GM19239 (cell line): ENCODE measurements at regions not wholly inside any gene's neighbourhood (a gene's known extent, or its start where the extent isn't known, plus 50 kb on each side); places are given as distances from the start of the nearest gene placed in this dataset.

Experiments
- DNase-seq: peaks from one replicate; pipeline ENCODE4 v3.0.0; 2011; ENCODE audit warnings: low spot score; ENCODE audit not compliant: insufficient read length
- FAIRE-seq: peaks from 2 replicates; lab custom pipeline; 2011; peaks lifted over from hg19 to GRCh38; lab: Jason Lieb, UNC

DNA sequence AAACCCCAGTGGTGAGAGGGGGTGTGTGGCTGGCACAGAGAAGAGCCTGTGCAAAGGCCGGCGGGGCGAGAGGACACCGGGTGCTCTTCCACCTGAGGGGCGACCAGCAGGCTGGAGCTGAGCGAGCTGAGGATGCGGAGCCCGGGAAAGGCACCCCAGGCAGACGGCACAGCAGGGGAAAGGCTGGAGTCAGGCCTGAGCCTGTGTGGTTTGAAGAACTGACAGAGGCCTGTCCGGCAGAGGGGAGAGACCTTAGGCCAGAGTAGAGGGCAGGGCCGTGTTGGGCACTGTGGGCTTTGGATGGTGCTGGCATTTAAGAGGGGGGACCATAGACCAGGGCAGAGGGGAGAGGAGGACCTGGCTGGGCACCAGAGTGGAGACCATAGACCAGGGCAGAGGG, 149.8 kb downstream of the RTP5 start:
- DNase-seq (no peak), FAIRE-seq (no peak)

GRCh38 chr2:242020196-242021004, 150.9 kb downstream of the RTP5 start:
- no peak for FAIRE-seq
- no peak for DNase-seq

- no peak for DNase-seq
- FAIRE-seq = no peak
These were observed 153.2 kb downstream of the RTP5 start for GRCh38 chr2:242022550-242023290.

DNA sequence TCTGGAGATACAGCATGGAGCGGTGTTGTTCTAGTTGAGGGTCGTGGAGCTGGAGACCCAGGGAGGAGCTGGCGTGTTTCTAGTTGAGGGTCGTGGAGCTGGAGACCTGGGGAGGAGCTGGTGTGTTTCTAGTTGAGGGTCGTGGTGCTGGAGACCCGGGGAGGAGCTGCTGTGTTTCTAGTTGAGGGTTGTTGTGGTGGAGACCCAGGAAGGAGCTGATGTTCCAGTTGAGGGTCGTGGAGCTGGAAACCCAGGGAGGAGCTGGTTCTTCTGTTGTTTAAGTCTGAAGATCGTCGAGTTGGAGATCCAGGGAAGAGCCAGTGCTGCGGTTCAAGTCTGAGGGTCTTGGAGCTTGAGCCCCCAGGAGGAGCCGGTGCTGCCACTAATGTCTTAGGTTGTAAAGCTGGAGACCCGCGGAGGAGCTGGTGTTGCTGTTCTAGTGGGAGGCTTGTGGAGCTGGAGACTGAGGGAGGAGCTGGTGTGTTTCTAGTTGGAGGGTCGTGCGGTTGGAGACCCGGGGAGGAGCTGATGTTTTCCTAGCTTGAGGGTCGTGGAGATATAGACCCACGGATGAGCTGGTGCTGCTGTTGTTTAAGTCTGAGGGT, 155.3 kb downstream of the RTP5 start:
- FAIRE-seq (no peak), DNase-seq (no peak)

DNA sequence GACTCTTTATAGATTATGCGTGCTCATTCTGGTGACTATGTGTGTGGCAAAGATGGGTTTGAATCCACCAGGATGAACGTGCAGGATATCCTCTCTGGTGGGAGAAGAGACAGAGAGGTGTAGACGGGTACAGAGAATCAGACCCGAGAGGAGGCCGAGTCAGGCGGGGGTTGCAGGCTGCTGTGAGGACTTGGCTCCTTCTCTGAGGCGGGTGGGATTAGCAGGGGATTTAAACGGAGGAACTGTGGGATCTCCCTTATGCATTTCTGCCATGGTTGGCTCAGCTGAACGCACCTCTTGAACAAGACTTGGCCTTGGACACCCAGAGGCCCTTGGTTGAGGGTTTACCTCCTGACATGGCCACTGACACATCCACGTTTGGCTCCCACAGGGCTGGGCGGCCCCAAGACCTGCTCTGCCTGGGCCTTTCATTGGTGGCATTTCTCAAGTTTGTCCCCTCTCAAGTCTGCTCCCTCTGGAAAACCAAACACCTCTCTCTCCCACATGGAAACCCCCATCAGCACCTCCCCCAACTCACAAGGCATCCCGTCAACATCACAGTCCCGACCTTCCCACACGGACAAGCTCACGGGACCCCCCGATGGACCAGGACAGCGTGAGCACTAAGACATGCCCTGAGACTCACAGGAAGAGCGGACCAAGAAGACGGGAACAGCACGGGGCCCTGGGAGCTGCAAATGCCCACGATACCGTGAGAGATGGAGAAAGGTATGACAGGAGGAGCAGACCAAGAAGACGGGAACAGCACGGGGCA, 158.3 kb downstream of the RTP5 start:
- no peak for DNase-seq
- FAIRE-seq = no peak

GRCh38 chr2:242029422-242030225, 160.1 kb downstream of the RTP5 start:
- no peak for DNase-seq
- no peak for FAIRE-seq

GRCh38 chr2:242030226-242030575, 160.7 kb downstream of the RTP5 start:
- DNase-seq = no peak
- FAIRE-seq = no peak

DNA sequence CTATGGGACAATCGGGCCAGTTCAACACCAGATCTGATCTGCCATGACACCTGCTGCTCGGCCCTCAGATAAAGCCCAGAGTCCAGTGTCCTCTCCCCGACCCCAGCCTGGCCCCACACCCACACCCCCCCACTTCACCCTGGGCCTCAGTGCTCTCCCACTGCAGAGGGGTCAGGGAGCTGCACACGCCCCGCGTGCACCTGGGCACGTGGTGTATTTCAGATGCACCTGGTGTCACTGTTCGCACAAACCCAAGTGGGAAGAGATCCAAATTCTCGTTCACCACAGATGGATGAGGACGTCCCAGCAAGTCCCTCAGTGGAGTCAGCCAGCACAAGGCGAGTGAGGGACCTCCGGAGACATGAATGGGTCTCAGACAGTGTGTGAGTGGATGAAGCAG, 161.3 kb downstream of the RTP5 start:
- FAIRE-seq (no peak), DNase-seq (no peak)

DNA sequence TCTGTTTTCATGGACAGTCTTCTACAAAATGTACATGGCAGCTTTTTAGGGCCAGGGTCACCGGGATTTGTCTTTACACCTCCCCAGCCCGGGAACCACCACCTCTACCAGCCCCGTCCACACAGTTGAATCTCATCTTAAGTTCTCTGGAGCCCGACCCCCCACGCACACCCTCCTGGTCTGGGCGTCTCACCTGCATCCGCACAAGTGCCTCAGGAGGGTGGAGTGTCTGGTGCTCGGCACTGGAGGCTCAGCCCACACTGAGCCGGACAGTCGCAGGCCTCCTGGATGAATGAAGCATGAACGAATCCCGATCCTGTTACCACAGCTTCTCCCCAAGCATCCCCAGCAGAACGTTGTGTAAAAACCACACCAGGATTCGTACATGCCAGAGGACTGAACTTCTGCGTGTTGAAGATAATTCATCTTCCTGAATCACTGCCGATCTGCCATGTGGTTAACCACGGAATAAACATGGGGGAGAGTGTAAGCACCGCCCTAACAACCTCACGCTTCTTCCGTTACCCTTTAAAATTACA, 162.0 kb downstream of the RTP5 start:
- FAIRE-seq (no peak), DNase-seq (no peak)

DNA sequence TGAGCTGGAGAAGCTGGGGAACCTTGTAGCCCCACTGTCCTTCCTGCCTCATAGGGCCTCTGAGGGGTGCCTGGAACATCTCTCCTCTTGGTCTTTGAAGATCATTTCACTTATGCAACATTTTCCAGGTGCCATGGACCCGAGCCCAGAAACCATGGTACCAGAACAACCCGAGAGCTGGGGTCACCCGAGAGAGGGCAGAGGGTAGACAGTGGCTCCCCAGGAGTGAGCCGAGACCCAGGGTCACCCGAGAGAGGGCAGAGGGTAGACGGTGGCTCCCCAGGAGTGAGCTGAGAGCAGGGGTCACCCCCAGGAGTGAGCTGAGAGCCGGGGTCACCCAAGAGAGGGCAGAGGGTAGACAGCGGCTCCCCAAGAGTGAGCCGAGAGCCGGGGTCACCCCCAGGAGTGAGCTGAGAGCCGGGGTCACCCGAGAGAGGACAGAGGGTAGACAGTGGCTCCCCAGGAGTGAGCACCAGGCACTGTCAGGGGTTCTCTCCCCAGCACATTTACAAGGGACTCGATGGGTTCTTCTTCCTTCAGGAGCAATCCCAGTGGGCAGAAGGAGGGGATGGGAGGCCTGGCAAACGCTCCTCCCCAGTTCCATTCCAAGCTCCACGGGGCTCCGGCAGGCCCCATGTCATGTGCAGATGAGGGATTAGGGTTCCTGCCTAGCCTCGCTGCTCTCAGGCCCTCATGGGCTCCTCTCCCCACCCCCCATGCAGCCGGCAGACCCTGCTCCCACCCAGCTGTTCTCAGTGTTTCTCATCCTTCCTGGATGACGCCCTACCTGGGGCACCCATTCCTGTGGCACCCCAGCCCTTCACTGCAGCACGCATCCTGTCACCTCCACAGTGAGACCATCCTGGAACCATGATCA, 163.5 kb downstream of the RTP5 start:
- no peak for DNase-seq
- no peak for FAIRE-seq

GRCh38 chr2:242034138-242034537, 164.6 kb downstream of the RTP5 start:
- FAIRE-seq = no peak
- no peak for DNase-seq

DNA sequence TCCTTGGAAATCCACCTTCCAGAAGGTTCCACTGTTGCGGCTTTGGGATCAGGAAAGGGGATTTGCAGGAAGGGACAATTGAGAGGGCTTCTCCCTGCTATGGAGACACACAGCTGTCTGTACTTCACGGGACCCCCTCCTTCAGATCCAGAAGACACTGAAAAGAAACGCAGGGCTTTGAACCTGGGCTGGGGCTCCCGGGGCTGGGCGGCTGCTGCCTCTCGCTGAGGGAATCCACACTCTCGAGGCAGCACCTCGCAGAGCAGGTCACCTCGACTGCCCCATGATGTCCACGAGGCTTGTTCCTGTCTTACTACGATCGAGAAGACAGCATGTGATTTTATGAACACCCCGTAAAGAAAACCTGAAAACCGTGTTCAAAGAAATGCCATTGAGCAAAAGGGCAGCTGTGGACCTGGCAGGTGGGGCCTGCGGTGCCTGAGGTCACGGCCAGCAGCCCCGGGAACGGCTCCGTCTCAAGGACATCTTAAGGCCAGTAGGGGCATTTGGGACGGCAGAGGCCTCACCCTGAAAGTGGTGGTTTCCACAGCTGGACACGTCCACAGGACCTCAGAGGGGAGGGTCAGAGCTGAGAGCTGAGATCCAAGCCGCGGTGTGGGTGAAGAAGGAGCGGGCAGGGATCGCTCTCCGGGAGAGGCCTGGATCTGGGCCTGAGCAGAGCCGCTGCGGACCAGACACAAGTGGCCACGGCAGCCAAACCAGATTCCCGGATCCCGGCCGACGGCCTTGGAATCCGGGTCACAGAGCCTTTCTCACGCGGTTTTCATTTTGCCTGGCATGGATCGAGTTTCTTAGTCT, 165.7 kb downstream of the RTP5 start:
- FAIRE-seq = no peak

DNA sequence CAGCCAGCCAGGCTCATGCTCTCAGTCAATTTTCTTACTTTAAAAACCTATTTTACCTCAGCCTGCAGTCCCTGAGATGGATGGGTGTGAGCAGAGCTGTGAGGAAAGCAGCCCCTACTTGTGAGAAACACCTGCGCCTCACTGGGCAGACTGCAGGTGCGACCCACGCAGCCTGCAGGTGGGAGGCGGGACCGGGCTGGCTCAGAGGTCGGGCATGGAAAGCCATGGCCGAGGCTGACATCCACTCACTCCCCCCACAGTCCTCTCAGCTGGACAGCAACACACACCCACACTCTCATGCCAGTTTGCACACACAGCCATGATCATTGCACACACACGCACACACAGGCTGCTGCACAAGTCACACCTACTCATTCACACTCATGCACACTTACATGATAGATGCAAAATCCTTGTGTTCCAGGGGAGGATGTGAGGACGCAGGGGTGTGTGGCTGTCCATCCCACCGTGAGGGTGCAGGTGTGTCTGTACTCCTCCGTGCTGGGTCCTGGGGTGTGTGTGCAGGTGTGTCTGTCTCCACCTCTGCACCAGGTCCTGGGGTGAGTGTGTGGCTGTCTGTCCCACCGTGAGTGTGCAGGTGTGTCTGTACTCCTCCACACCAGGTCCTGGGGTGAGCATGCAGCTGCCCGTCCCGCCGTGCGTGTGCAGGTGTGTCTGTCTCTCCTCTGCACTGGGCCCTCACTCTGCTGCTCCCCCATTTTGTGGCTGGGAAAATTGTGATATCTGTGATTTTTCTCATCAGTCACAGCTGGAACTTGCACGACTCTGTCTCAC, 166.5 kb downstream of the RTP5 start:
- DNase-seq (no peak), FAIRE-seq (no peak)

More for the DNA sequence above, 165.7 kb downstream of the RTP5 start:
- no peak for DNase-seq

GRCh38 chr2:242036653-242036950, 167.1 kb downstream of the RTP5 start:
- FAIRE-seq = no peak
- no peak for DNase-seq

GRCh38 chr2:242038166-242038927, 168.8 kb downstream of the RTP5 start:
- FAIRE-seq (no peak), DNase-seq (no peak)

DNA sequence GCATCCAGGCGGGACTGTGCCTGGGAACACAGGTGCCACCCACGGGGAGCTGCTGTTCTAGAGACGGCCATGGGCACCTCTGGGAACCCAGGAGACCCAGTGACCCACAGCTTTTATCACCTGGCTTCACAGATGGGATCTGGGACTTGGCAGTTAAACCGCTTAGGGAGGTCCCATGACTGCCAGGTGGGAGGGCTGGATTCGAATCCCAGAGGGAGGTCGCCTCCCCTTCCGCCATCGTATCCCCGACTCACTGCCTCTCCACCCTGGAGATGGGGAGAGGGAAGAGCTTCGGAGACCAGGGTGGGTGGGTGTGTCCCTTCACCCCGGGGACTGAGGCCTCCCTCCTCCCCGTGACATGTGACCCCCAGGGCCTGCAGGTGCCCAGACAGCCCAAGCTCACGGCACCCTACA, 169.4 kb downstream of the RTP5 start:
- FAIRE-seq (no peak), DNase-seq (no peak)

DNA sequence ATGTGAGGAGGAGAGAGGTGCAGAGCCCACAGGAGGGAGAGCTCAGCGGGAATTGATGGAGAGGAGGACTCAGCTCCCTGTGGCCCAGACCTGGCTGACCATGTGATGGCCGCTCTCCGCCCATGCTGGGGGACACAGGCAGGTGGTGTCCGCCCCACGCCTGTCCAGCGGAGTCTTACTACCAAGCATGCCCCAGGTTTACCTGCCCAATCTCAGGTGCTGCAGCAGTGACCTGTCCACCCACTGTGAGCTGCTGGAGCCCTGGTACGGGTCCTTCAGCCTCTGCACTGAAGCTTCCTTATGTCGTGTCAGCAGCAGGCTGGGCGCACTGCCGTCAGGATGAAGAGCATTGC, 170.8 kb downstream of the RTP5 start:
- FAIRE-seq (no peak), DNase-seq (no peak)
